Endometrial microvascular endothelial cells (primary cell): ENCODE measurements at regions not wholly inside any gene's neighbourhood (a gene's known extent, or its start where the extent isn't known, plus 50 kb on each side); places are given as distances from the start of the nearest gene placed in this dataset.
"Not testable (repeated sequence)": the region's sequence is repeated elsewhere in the genome, so short reads cannot be mapped to it uniquely, and the experiment has no call there.

Source experiments
- in situ Hi-C: cut with HindIII; loops from 2 replicates; pipeline ENCODE4 v1.10.0; 2017; ENCODE audit warnings: low sequenced_read_pairs, low pct_unique_long_range_greater_than_20kb; ENCODE audit errors: inconsistent ontology term

- in situ Hi-C loops = no loop called here
These were observed 445.3 kb upstream of the KCNMB2 start for GRCh38 chr3:178090899-178091298.

- in situ Hi-C loops = no loop called here
These were observed 440.7 kb upstream of the KCNMB2 start for GRCh38 chr3:178095522-178095921.

GRCh38 chr3:178096955-178097354 lies 439.3 kb upstream of the KCNMB2 start:
- in situ Hi-C loops = no loop called here

GRCh38 chr3:178097576-178097975 lies 438.7 kb upstream of the KCNMB2 start:
- in situ Hi-C loops = no loop called here

- in situ Hi-C loops = no loop called here
These were observed 437.0 kb upstream of the KCNMB2 start for GRCh38 chr3:178099274-178099673.

GRCh38 chr3:178099862-178100261 lies 436.4 kb upstream of the KCNMB2 start:
- in situ Hi-C loops = no loop called here

- in situ Hi-C loops = no loop called here
These were observed 435.3 kb upstream of the KCNMB2 start for GRCh38 chr3:178100908-178101307.

GRCh38 chr3:178103140-178103539 lies 433.1 kb upstream of the KCNMB2 start:
- in situ Hi-C loops = no loop called here

- in situ Hi-C loops = no loop called here
These were observed 428.4 kb upstream of the KCNMB2 start for GRCh38 chr3:178107804-178108203.

GRCh38 chr3:178109691-178110090 lies 426.5 kb upstream of the KCNMB2 start:
- in situ Hi-C loops = no loop called here

- in situ Hi-C loops = no loop called here
These were observed 424.1 kb upstream of the KCNMB2 start for GRCh38 chr3:178112134-178112533.

GRCh38 chr3:178112552-178112951 lies 423.7 kb upstream of the KCNMB2 start:
- in situ Hi-C loops = not testable (repeated sequence)

- in situ Hi-C loops = no loop called here
These were observed 418.6 kb upstream of the KCNMB2 start for GRCh38 chr3:178117641-178118040.

GRCh38 chr3:178119608-178120295 lies 416.5 kb upstream of the KCNMB2 start:
- in situ Hi-C loops = not testable (repeated sequence)

GRCh38 chr3:178120367-178120766 lies 415.9 kb upstream of the KCNMB2 start:
- in situ Hi-C loops = no loop called here

- in situ Hi-C loops = no loop called here
These were observed 409.6 kb upstream of the KCNMB2 start for GRCh38 chr3:178126686-178127085.

GRCh38 chr3:178127221-178127620 lies 409.0 kb upstream of the KCNMB2 start:
- in situ Hi-C loops = no loop called here

- in situ Hi-C loops = no loop called here
These were observed 407.1 kb upstream of the KCNMB2 start for GRCh38 chr3:178129109-178129508.

- in situ Hi-C loops = no loop called here
These were observed 404.4 kb upstream of the KCNMB2 start for GRCh38 chr3:178131801-178132200.

- in situ Hi-C loops = no loop called here
These were observed 399.0 kb upstream of the KCNMB2 start for GRCh38 chr3:178137206-178137605.

- in situ Hi-C loops = no loop called here
These were observed 398.4 kb upstream of the KCNMB2 start for GRCh38 chr3:178137831-178138230.
